ENCODE measurements at regions not wholly inside any gene's neighbourhood (a gene's known extent, or its start where the extent isn't known, plus 50 kb on each side); places are given as distances from the start of the nearest gene placed in this dataset.

GRCh38 chr17:51537996-51538550, 277.7 kb downstream of the UTP18 start:
- intact Hi-C loops (cut with micrococcal nuclease) = no loop called here
- H3K9me3 Mint-ChIP-seq = no peaks in the 10 kb centered on the region
- H3K4me3 Mint-ChIP-seq = no peak overlapping the region
- no peaks in the 10 kb centered on the region for H3K4me1 Mint-ChIP-seq (ENCODE audit: low read depth)
- no peaks in the 10 kb centered on the region for H3K36me3 Mint-ChIP-seq (ENCODE audit: low read depth)
- no peaks in the 10 kb centered on the region for H3K27me3 Mint-ChIP-seq
- no peak overlapping the region for H3K27ac Mint-ChIP-seq

DNA sequence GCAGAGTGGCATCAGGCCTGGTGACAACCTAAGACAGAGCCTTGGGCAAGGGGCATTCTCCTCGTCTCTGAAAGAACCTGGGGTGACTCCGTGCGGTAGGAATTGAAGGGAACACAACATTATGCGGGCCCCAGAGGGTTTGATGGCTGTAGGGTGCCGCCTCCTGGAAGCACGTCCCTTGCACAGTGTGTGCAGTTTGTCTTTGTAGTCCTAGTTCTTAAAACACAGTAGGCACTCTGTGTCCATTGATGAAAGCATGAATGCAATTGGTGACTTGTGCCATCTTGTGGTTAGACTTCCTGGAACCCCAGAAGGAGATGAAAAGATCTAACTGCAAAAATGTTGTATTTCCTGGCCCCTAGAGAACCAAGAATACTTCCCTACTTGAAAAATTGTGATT, 279.8 kb downstream of the UTP18 start:
- no peak overlapping the region for H3K4me3 Mint-ChIP-seq
- no peak overlapping the region for H3K27ac Mint-ChIP-seq
- intact Hi-C loops (cut with micrococcal nuclease) = no loop called here
- no peaks in the 10 kb centered on the region for H3K4me1 Mint-ChIP-seq (ENCODE audit: low read depth)
- no peaks in the 10 kb centered on the region for H3K27me3 Mint-ChIP-seq
- no peaks in the 10 kb centered on the region for H3K36me3 Mint-ChIP-seq (ENCODE audit: low read depth)
- H3K9me3 Mint-ChIP-seq = no peaks in the 10 kb centered on the region

DNA sequence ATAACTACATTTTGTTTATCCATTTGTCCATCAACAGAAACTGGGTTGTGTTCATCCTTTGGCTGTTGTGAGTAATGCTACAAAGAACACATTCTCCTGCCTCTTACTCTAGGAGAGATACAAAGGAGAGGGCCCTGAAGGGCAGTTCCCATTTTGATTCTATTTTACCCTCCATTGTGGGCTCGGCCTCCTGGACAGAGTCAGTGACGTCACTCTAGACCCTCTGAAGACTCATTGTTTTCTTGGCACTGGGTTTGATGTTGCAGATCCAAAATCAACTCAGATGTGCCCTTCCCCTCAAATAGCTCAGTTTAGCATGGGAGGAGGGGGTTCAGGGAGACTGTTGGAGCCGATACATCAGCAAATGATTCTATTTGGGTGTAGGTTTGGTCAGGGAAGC, 280.9 kb downstream of the UTP18 start:
- Mint-ChIP-seq H3K27me3 (no peaks in the 10 kb centered on the region), H3K27ac (no peak overlapping the region), H3K4me3 (no peak overlapping the region), H3K9me3 (no peaks in the 10 kb centered on the region), H3K4me1 (ENCODE audit: low read depth) (no peaks in the 10 kb centered on the region), H3K36me3 (ENCODE audit: low read depth) (no peaks in the 10 kb centered on the region)
- intact Hi-C loops (cut with micrococcal nuclease) = no loop called here

GRCh38 chr17:51546114-51546513, 285.8 kb downstream of the UTP18 start:
- Mint-ChIP-seq H3K4me1 (ENCODE audit: low read depth) (no peaks in the 10 kb centered on the region), H3K9me3 (no peaks in the 10 kb centered on the region), H3K27ac (no peak overlapping the region), H3K27me3 (peaks cover 1% of the 10 kb centered on the region), H3K4me3 (no peak overlapping the region), H3K36me3 (ENCODE audit: low read depth) (no peaks in the 10 kb centered on the region)
- intact Hi-C loops (cut with micrococcal nuclease) = no loop called here

GRCh38 chr17:51548125-51548524, 287.8 kb downstream of the UTP18 start:
- H3K9me3 Mint-ChIP-seq = no peaks in the 10 kb centered on the region
- peaks cover 4% of the 10 kb centered on the region for H3K27me3 Mint-ChIP-seq
- no peaks in the 10 kb centered on the region for H3K36me3 Mint-ChIP-seq (ENCODE audit: low read depth)
- intact Hi-C loops (cut with micrococcal nuclease) = no loop called here
- H3K4me3 Mint-ChIP-seq = no peak overlapping the region
- no peak overlapping the region for H3K27ac Mint-ChIP-seq
- no peaks in the 10 kb centered on the region for H3K4me1 Mint-ChIP-seq (ENCODE audit: low read depth)

- Mint-ChIP-seq H3K9me3 (no peaks in the 10 kb centered on the region), H3K4me1 (ENCODE audit: low read depth) (no peaks in the 10 kb centered on the region), H3K36me3 (ENCODE audit: low read depth) (no peaks in the 10 kb centered on the region), H3K4me3 (no peak overlapping the region), H3K27ac (no peak overlapping the region), H3K27me3 (peaks cover 2% of the 10 kb centered on the region)
- intact Hi-C loops (cut with micrococcal nuclease) = no loop called here
These were observed 294.8 kb downstream of the UTP18 start for GRCh38 chr17:51555153-51555552.

DNA sequence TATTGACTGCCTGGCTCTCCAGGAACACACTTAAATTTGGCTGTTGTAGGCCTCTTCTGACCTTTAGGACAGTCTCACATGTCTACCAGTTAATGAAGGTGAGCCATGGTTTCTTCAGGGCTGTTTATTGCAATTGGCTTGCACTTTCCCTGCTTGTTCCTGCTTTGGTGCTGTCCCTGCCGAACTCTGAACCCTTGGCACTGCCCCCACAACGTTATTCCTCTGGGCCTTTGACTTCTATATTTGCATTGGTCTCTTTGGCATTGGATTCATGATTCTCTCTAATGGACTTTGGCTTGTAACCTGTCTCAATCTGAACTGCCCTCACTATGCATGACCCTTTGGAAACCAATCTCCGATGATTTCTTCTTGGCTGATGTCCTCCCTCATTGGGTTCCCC, 299.4 kb downstream of the UTP18 start:
- Mint-ChIP-seq H3K27ac (no peak overlapping the region), H3K9me3 (no peaks in the 10 kb centered on the region), H3K27me3 (peaks cover 6% of the 10 kb centered on the region), H3K4me1 (ENCODE audit: low read depth) (no peaks in the 10 kb centered on the region), H3K4me3 (no peak overlapping the region), H3K36me3 (ENCODE audit: low read depth) (no peaks in the 10 kb centered on the region)
- intact Hi-C loops (cut with micrococcal nuclease) = no loop called here

DNA sequence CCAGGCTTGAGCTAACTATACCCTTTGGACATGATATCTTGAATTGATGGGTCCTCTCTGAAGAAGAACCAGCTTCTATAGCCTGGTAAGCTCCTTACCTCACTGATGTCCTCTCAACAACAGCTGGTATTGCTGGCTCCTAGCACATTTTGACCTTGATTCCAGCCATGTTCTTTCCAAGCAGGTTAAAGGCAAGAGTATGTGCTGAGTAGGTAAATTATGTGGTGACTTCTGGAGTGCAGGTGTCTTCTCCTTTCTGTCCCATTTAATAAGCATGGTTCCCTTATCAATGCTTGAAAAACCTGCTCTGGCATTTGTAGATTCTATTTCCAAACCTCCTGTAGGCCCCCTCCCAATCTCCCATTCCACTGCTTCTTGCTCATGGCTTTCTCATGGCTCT, 300.1 kb downstream of the UTP18 start:
- no peaks in the 10 kb centered on the region for H3K36me3 Mint-ChIP-seq (ENCODE audit: low read depth)
- no peak overlapping the region for H3K27ac Mint-ChIP-seq
- no peak overlapping the region for H3K4me3 Mint-ChIP-seq
- H3K9me3 Mint-ChIP-seq = no peaks in the 10 kb centered on the region
- intact Hi-C loops (cut with micrococcal nuclease) = no loop called here
- H3K4me1 Mint-ChIP-seq (ENCODE audit: low read depth) = no peaks in the 10 kb centered on the region
- peaks cover 6% of the 10 kb centered on the region for H3K27me3 Mint-ChIP-seq

DNA sequence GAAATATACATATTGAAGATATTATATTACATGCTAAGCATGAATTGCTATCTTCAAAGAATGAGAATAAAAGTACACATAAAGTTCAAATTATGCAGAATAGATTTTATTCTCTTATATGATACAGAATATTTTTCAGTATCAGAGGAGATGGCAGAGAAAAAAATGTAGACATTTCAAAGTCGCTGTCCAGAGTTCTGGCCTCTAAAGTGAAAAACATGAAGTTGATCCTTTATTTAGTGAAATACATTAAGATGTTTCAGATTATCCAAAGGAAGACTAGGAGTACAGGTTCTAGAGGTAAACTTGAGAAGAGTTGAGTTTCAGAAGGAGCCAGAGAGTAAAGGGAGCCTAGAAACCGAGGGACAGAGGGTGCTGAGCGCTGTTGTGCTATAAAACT, 303.6 kb downstream of the UTP18 start:
- Mint-ChIP-seq H3K9me3 (no peaks in the 10 kb centered on the region), H3K36me3 (ENCODE audit: low read depth) (no peaks in the 10 kb centered on the region), H3K27me3 (peaks cover 11% of the 10 kb centered on the region), H3K27ac (no peak overlapping the region), H3K4me1 (ENCODE audit: low read depth) (no peaks in the 10 kb centered on the region), H3K4me3 (no peak overlapping the region)
- intact Hi-C loops (cut with micrococcal nuclease) = no loop called here

DNA sequence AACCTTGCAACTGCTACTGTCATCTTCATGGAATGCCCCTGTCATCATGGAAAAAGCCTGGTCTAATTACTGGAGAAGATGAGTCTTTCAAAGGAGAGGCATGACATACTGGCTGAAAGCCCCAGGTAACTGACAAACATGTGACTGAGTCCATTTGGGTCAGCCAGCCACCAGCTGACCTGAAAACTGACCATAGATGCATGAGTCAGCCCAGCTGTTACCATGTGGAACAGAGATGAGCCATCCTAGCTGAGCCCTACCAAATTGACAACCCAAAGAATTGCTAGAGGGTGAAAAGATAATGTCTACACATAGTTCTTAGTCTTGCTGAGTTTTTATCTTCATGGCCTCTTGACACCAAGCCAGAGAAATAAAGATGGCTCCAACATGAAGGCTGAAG, 311.8 kb downstream of the UTP18 start:
- Mint-ChIP-seq H3K27ac (no peak overlapping the region), H3K4me3 (no peak overlapping the region), H3K27me3 (peaks cover 3% of the 10 kb centered on the region), H3K36me3 (ENCODE audit: low read depth) (no peaks in the 10 kb centered on the region), H3K4me1 (ENCODE audit: low read depth) (no peaks in the 10 kb centered on the region), H3K9me3 (peaks cover 3% of the 10 kb centered on the region)
- intact Hi-C loops (cut with micrococcal nuclease) = no loop called here

All from dendritic cell treated with granulocyte-macrophage colony-stimulating factor and Interleukin-4, amounts not matched to agents 40 ng/mL and 50 ng/mL, for 4 days (primary cell).